HCT116 (cell line): ENCODE measurements at regions not wholly inside any gene's neighbourhood (a gene's known extent, or its start where the extent isn't known, plus 50 kb on each side); places are given as distances from the start of the nearest gene placed in this dataset.

Source experiments
- EZH2 ChIP-seq: fragments of 200-600 bp; sonication (generic); IDR thresholded peaks from 2 replicates; pipeline ENCODE4 v1.6.1; 2017; ENCODE audit warnings: antibody characterized with exemption, mixed run types
- EZH2phosphoT487 ChIP-seq: fragments of 200-600 bp; IDR thresholded peaks from 2 replicates; pipeline ENCODE4 v1.6.1; 2018; ENCODE audit warnings: antibody characterized with exemption, borderline replicate concordance
- TCF7L2 ChIP-seq: IDR thresholded peaks from 2 replicates; pipeline ENCODE4 v1.7.0; 2011; ENCODE audit warnings: borderline replicate concordance, inconsistent platforms; ENCODE audit not compliant: insufficient read depth, insufficient read length; ENCODE audit errors: extremely low read depth
- TF ChIP-seq, protein P1 (sequence below), 3 experiments: fragments of 200-600 bp in 1 of 3; sonication (generic) in 1 of 3; IDR thresholded peaks in 2 of 3; conservative IDR thresholded peaks in 1 of 3; 2 replicates each; pipeline ENCODE4 v1.5.1; 2012 to 2017; ENCODE audit warnings: low read depth in 2 of 3, low read length in 2 of 3, antibody characterized with exemption in 1 of 3, borderline replicate concordance in 1 of 3, control low read depth in 1 of 3, mild to moderate bottlenecking in 1 of 3, mixed read lengths in 1 of 3, mixed run types in 1 of 3, moderate library complexity in 1 of 3; ENCODE audit not compliant: insufficient read depth in 1 of 3

GRCh38 chr13:33583398-33583797, 234.6 kb upstream of the RFC3 start:
- TF ChIP-seq, protein P1, sequence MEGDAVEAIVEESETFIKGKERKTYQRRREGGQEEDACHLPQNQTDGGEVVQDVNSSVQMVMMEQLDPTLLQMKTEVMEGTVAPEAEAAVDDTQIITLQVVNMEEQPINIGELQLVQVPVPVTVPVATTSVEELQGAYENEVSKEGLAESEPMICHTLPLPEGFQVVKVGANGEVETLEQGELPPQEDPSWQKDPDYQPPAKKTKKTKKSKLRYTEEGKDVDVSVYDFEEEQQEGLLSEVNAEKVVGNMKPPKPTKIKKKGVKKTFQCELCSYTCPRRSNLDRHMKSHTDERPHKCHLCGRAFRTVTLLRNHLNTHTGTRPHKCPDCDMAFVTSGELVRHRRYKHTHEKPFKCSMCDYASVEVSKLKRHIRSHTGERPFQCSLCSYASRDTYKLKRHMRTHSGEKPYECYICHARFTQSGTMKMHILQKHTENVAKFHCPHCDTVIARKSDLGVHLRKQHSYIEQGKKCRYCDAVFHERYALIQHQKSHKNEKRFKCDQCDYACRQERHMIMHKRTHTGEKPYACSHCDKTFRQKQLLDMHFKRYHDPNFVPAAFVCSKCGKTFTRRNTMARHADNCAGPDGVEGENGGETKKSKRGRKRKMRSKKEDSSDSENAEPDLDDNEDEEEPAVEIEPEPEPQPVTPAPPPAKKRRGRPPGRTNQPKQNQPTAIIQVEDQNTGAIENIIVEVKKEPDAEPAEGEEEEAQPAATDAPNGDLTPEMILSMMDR (IDR thresholded peaks at IDR 0.05 in 2 of 3, conservative IDR thresholded peaks at IDR 0.05 in 1 of 3; ENCODE audit: borderline replicate concordance in 1 of 3, insufficient read depth in 1 of 3, low read depth in 2 of 3, low read length in 2 of 3) = no peak
- no peak for TF ChIP-seq EZH2phosphoT487
- no peak for TF ChIP-seq EZH2
- no peak for TF ChIP-seq TCF7L2
